NCI-H774 (cell line): ENCODE measurements at regions not wholly inside any gene's neighbourhood (a gene's known extent, or its start where the extent isn't known, plus 50 kb on each side); places are given as distances from the start of the nearest gene placed in this dataset.

Experiments used
- DNase-seq: peaks from one replicate; lab custom pipeline; 2025; lab: John Stamatoyannopoulos, UW

- no peak for DNase-seq
These were observed 894.9 kb upstream of the CDH2 start for GRCh38 chr18:29071869-29072268.

GRCh38 chr18:29063346-29063745, 886.4 kb upstream of the CDH2 start:
- DNase-seq: no peak

GRCh38 chr18:29062921-29063320, 886.0 kb upstream of the CDH2 start:
- no peak for DNase-seq

- no peak for DNase-seq
These were observed 883.4 kb upstream of the CDH2 start for GRCh38 chr18:29060349-29060748.

GRCh38 chr18:29057703-29058102, 880.8 kb upstream of the CDH2 start:
- DNase-seq: no peak

- DNase-seq: no peak
These were observed 879.9 kb upstream of the CDH2 start for GRCh38 chr18:29056800-29057199.

- DNase-seq: no peak
These were observed 865.0 kb upstream of the CDH2 start for GRCh38 chr18:29041976-29042375.

- DNase-seq: no peak
These were observed 857.4 kb upstream of the CDH2 start for GRCh38 chr18:29034113-29034856.

GRCh38 chr18:29028560-29028959, 851.6 kb upstream of the CDH2 start:
- no peak for DNase-seq

GRCh38 chr18:29018976-29019375, 842.0 kb upstream of the CDH2 start:
- DNase-seq: no peak

GRCh38 chr18:29012883-29013465, 836.0 kb upstream of the CDH2 start:
- DNase-seq: no peak

GRCh38 chr18:29012364-29012763, 835.4 kb upstream of the CDH2 start:
- no peak for DNase-seq

- no peak for DNase-seq
These were observed 832.4 kb upstream of the CDH2 start for GRCh38 chr18:29009250-29009803.

GRCh38 chr18:29008809-29009208, 831.9 kb upstream of the CDH2 start:
- no peak for DNase-seq

GRCh38 chr18:29007986-29008654, 831.2 kb upstream of the CDH2 start:
- DNase-seq: no peak

GRCh38 chr18:29004921-29005320, 828.0 kb upstream of the CDH2 start:
- DNase-seq: no peak

GRCh38 chr18:29003194-29003593, 826.3 kb upstream of the CDH2 start:
- DNase-seq: no peak

- no peak for DNase-seq
These were observed 825.8 kb upstream of the CDH2 start for GRCh38 chr18:29002747-29003146.

GRCh38 chr18:28999726-29000125, 822.8 kb upstream of the CDH2 start:
- DNase-seq: no peak

GRCh38 chr18:28995319-28995718, 818.4 kb upstream of the CDH2 start:
- no peak for DNase-seq

GRCh38 chr18:28984731-28985130, 807.8 kb upstream of the CDH2 start:
- DNase-seq: no peak

- no peak for DNase-seq
These were observed 797.6 kb upstream of the CDH2 start for GRCh38 chr18:28974504-28974903.

- DNase-seq: no peak
These were observed 796.4 kb upstream of the CDH2 start for GRCh38 chr18:28973324-28973723.
